CD14-positive monocyte (primary cell): ENCODE measurements at regions not wholly inside any gene's neighbourhood (a gene's known extent, or its start where the extent isn't known, plus 50 kb on each side); places are given as distances from the start of the nearest gene placed in this dataset.

Experiments
- DNase-seq, 3 donors: peaks; one replicate each; pipeline ENCODE4 v3.0.0-alpha.2; 2011 to 2022
- H2AFZ ChIP-seq: 2 replicates; pipeline ENCODE4 v1.6.0; 2012; ENCODE audit warnings: mild to moderate bottlenecking, low read depth, low read length, inconsistent platforms; ENCODE audit not compliant: insufficient read depth, poor library complexity, severe bottlenecking
- H3K27ac ChIP-seq, 2 donors: 1 replicate in 1 of 2; 2 replicates in 1 of 2; pipeline ENCODE4 v1.5.1; 2012 to 2013; ENCODE audit warnings: low read length in 2 of 2, control low read depth in 1 of 2, inconsistent platforms in 1 of 2, low read depth in 1 of 2, mild to moderate bottlenecking in 1 of 2
- H3K27me3 ChIP-seq, 2 donors: one replicate each; pipeline versions ENCODE4 v1.6.0 to v1.6.1; 2011 to 2013; ENCODE audit warnings: low read length in 2 of 2; ENCODE audit not compliant: control insufficient read depth in 2 of 2, insufficient read depth in 2 of 2
- H3K36me3 ChIP-seq, 2 donors: replicated peaks in 1 of 2; 1 replicate in 1 of 2; 2 replicates in 1 of 2; pipeline versions ENCODE4 v1.5.1 to v1.6.1; 2012 to 2013; ENCODE audit warnings: low read length in 2 of 2, control low read depth in 1 of 2, inconsistent platforms in 1 of 2, mild to moderate bottlenecking in 1 of 2; ENCODE audit not compliant: insufficient read depth in 2 of 2, control insufficient read depth in 1 of 2
- H3K4me1 ChIP-seq, 2 donors: 1 replicate in 1 of 2; 2 replicates in 1 of 2; pipeline versions ENCODE4 v1.5.1 to v1.6.1; 2012 to 2013; ENCODE audit warnings: low read length in 2 of 2, control low read depth in 1 of 2, inconsistent platforms in 1 of 2, mild to moderate bottlenecking in 1 of 2, moderate library complexity in 1 of 2; ENCODE audit not compliant: insufficient read depth in 2 of 2, control insufficient read depth in 1 of 2
- H3K4me2 ChIP-seq: replicated peaks from 2 replicates; pipeline ENCODE3; 2012; ENCODE audit warnings: low read length, moderate library complexity, mild to moderate bottlenecking; ENCODE audit not compliant: poor library complexity, severe bottlenecking; ENCODE audit errors: extremely low read depth
- H3K4me3 ChIP-seq, 3 experiments: fragments of 200-600 bp in 1 of 3; sonication (generic) in 1 of 3; replicated peaks in 1 of 3; 1 replicate in 2 of 3; 2 replicates in 1 of 3; pipeline ENCODE4 v1.5.1; 2011 to 2013; ENCODE audit warnings: low read length in 3 of 3, mild to moderate bottlenecking in 3 of 3, control low read depth in 2 of 3, low read depth in 2 of 3, inconsistent platforms in 1 of 3, moderate library complexity in 1 of 3
- H3K79me2 ChIP-seq: 2 replicates; pipeline ENCODE4 v1.6.0; 2012; ENCODE audit warnings: mild to moderate bottlenecking, control low read depth, inconsistent platforms, low read length, moderate library complexity; ENCODE audit not compliant: insufficient read depth
- H3K9ac ChIP-seq: 2 replicates; pipeline ENCODE4 v1.6.0; 2017; ENCODE audit warnings: low read length, mild to moderate bottlenecking; ENCODE audit not compliant: insufficient read depth, poor library complexity, severe bottlenecking
- H3K9me3 ChIP-seq, 2 donors: replicated peaks in 1 of 2; 1 replicate in 1 of 2; 2 replicates in 1 of 2; pipeline versions ENCODE4 v1.5.1 to v1.6.1; 2012 to 2013; ENCODE audit warnings: low read length in 2 of 2, control low read depth in 1 of 2; ENCODE audit not compliant: control insufficient read depth in 1 of 2, insufficient read depth in 1 of 2
- H4K20me1 ChIP-seq: 2 replicates; pipeline ENCODE4 v1.6.0; 2012; ENCODE audit warnings: mild to moderate bottlenecking, low read length, control low read depth, moderate library complexity; ENCODE audit not compliant: insufficient read depth
- H3K27ac Mint-ChIP-seq, 7 donors: one replicate each; pipeline ENCODE4 v1.8.0; 2020; ENCODE audit warnings: mild to moderate bottlenecking in 7 of 7, mixed read lengths in 7 of 7, moderate library complexity in 6 of 7, inconsistent platforms in 2 of 7
- H3K27me3 Mint-ChIP-seq, 3 donors: one replicate each; pipeline ENCODE4 v1.8.0; 2021 to 2022; ENCODE audit warnings: low read depth in 3 of 3, mild to moderate bottlenecking in 3 of 3, mixed read lengths in 3 of 3, moderate library complexity in 3 of 3, inconsistent platforms in 1 of 3
- H3K36me3 Mint-ChIP-seq, 2 donors: one replicate each; pipeline ENCODE4 v1.8.0; 2020; ENCODE audit warnings: mixed read lengths in 2 of 2, inconsistent platforms in 1 of 2, mild to moderate bottlenecking in 1 of 2
- H3K4me1 Mint-ChIP-seq: one replicate; pipeline ENCODE4 v1.8.0; 2020; ENCODE audit warnings: mild to moderate bottlenecking, mixed read lengths
- H3K4me3 Mint-ChIP-seq, 2 donors: one replicate each; pipeline ENCODE4 v1.8.0; 2020; ENCODE audit warnings: mild to moderate bottlenecking in 2 of 2, mixed read lengths in 2 of 2, moderate library complexity in 1 of 2
- H3K9me3 Mint-ChIP-seq, 7 donors: one replicate each; pipeline ENCODE4 v1.8.0; 2020 to 2022; ENCODE audit warnings: mixed read lengths in 7 of 7, mild to moderate bottlenecking in 6 of 7, moderate library complexity in 6 of 7, inconsistent platforms in 2 of 7
- CTCF ChIP-seq: fragments of 200-600 bp; IDR thresholded peaks from one replicate; pipeline ENCODE4 v1.8.0; 2022; ENCODE audit warnings: antibody characterized with exemption, mild to moderate bottlenecking
- WGBS: methylation state at CpG from one replicate; pipeline ENCODE4 v1.1.5; 2013; ENCODE audit warnings: missing lambda C conversion rate; ENCODE audit not compliant: insufficient coverage; 5-methylcytosine and 5-hydroxymethylcytosine counted together
- intact Hi-C, 2 donors: fragments of 100-400 bp; cut with micrococcal nuclease; formaldehyde crosslinking; loops; one replicate each; pipeline versions ENCODE4 v1.15.0 to v1.15.1; 2023

- H2AFZ ChIP-seq, result no peak overlapping the region
- Mint-ChIP-seq H3K36me3 (no peaks in the 10 kb centered on the region), H3K27ac (no peak overlapping the region), H3K27me3 (peaks cover 0 to 3% (median 0%) of the 10 kb centered on the region in 3 donors), H3K4me3 (no peak overlapping the region), H3K9me3 (peaks cover 6 to 27% (median 15%) of the 10 kb centered on the region in 7 donors), H3K4me1 (no peaks in the 10 kb centered on the region)
- H4K20me1 ChIP-seq, result no peaks in the 10 kb centered on the region
- H3K4me2 ChIP-seq, result no peak overlapping the region
- no peaks in the 10 kb centered on the region for H3K27me3 ChIP-seq
- no peak overlapping the region for H3K4me3 ChIP-seq
- no peak for DNase-seq
- H3K9me3 ChIP-seq, result peaks cover 23 to 40% of the 10 kb centered on the region in 2 donors
- WGBS, result 92% methylated on average over 1 of the region's 3 CpGs
- no peak overlapping the region for H3K27ac ChIP-seq
- H3K4me1 ChIP-seq, result no peaks in the 10 kb centered on the region
- intact Hi-C loops, result no loop called here
- no peak overlapping the region for H3K9ac ChIP-seq
- no peaks in the 10 kb centered on the region for H3K36me3 ChIP-seq
- no peak for TF ChIP-seq CTCF
- H3K79me2 ChIP-seq, result no peaks in the 10 kb centered on the region
Measured at GRCh38 chr6:169028343-169028742, 225.3 kb downstream of the THBS2 start.

DNA sequence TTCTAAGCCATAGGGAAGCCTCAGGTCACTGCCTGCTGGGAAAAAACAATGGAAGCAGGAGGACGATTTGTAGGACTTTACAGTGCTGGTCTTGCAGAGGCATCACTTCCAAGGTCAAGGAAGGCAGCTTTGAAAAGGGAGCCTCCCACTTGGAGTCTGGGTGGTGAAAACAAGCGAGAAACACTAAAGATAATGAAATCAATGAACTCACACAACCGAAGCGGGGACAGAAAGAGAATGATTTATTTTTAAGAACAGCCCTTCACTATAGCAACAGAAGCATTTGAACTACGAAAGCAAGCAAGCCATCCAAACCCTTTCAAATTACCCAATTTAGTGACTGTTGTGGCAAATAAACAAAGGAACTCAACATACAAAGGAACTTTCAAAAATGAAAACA lies 227.5 kb downstream of the THBS2 start:
- Histone ChIP-seq H3K4me3 (no peak overlapping the region), H3K27me3 (no peaks in the 10 kb centered on the region), H3K79me2 (no peaks in the 10 kb centered on the region), H2AFZ (no peak overlapping the region), H3K36me3 (no peaks in the 10 kb centered on the region), H3K4me2 (no peak overlapping the region), H3K4me1 (no peaks in the 10 kb centered on the region), H4K20me1 (no peaks in the 10 kb centered on the region), H3K9ac (no peak overlapping the region), H3K27ac (no peak overlapping the region), H3K9me3 (peaks cover 23 to 40% of the 10 kb centered on the region in 2 donors)
- Mint-ChIP-seq H3K4me3 (no peak overlapping the region), H3K9me3 (peaks cover 6 to 30% (median 16%) of the 10 kb centered on the region in 7 donors), H3K27me3 (peaks cover 0 to 6% (median 0%) of the 10 kb centered on the region in 3 donors), H3K27ac (no peak overlapping the region), H3K36me3 (no peaks in the 10 kb centered on the region), H3K4me1 (no peaks in the 10 kb centered on the region)
- intact Hi-C loops, result no loop called here
- no peak for TF ChIP-seq CTCF
- DNase-seq, result no peak
- WGBS, result 86% methylated on average over 1 of the region's 5 CpGs
